HG03520 (cell line): ENCODE measurements at regions not wholly inside any gene's neighbourhood (a gene's known extent, or its start where the extent isn't known, plus 50 kb on each side); places are given as distances from the start of the nearest gene placed in this dataset.

ENCODE experiments used
- ATAC-seq: cut with Tn5 transposase; IDR thresholded peaks from one replicate; pipeline ENCODE4 v1.9.1; 2021; ENCODE audit warnings: mild to moderate bottlenecking, moderate library complexity; ENCODE audit not compliant: unreplicated experiment

DNA sequence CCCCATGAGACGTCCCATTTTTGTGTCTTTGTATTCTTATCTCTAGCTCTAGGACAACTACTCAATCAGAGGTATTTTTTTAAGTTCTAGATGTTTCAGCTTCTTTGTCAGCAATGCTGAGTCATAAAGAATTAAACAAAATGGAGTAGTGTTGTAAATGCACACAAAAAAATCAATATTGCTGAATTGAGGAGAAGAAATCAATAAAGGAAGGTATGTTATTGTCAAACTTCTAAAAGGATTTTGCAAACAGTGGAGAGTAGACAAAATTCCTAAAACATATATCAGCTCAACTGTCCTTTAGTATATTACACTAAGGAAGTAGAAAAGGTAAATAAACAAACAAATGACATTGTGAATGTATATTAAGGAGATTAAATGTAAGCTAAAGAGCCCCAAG is 726.1 kb upstream of the NRXN1 start:
- ATAC-seq, result no peak

DNA sequence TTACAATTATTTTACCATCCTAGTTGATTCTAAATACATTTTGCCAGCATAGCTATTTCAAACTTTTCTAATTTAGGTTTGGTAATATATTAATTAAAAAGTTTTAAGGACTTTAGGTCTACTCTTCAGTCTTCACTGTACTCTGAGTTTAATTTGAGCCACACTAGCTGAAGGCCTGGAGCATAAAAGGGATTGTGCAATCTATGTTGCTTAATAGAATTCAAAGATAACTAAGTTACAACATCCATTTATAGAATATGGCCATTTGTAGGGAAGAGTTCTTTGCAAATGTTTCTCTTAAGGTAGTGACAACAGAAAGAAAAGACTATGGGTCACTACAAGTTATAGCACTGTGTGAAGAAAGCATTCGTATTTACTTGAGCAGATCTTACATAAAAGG is 702.2 kb upstream of the NRXN1 start:
- no peak for ATAC-seq

DNA sequence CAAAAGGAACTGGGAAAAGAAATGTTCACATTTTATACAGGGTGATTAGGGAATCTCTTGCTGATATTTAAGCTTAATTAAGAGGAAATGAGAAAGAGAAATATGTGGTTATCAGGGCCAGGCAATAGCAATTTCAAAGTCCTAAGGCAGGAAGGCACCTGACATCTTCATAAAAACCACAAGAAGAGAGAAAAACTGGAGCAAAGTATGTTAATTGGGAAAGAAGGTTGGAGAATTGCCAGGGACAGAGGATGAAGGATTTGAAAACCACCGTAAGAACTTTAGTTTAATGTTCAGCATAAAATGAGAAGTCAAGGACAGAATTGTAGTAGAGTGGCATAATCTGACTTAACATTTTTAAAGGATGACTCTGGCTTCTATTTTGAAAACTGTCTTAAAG is 691.8 kb upstream of the NRXN1 start:
- ATAC-seq, result no peak

GRCh38 chr2:51722311-51722710 is 690.4 kb upstream of the NRXN1 start:
- no peak for ATAC-seq

- ATAC-seq, result no peak
Observed at GRCh38 chr2:51720826-51721225, 688.9 kb upstream of the NRXN1 start.

GRCh38 chr2:51718881-51719280 is 686.9 kb upstream of the NRXN1 start:
- no peak for ATAC-seq

DNA sequence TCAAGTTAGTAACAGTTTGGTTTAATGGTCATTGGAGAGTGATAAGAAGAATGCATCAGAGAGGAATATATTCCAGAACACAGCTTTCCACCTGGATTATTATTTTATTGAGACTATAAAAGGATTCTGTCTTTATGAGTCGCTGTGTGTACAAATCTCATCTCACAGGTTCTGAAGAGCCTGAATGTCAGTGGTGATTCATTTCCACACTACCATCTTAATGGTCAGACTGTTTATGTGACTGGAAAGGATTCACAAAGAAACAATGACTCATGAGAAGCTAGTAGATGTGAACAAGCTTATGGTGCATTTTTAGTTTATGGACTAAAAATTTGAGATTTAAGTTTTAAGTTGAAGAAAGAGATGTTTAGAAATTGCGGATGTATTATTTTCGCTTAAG is 685.4 kb upstream of the NRXN1 start:
- ATAC-seq, result no peak

DNA sequence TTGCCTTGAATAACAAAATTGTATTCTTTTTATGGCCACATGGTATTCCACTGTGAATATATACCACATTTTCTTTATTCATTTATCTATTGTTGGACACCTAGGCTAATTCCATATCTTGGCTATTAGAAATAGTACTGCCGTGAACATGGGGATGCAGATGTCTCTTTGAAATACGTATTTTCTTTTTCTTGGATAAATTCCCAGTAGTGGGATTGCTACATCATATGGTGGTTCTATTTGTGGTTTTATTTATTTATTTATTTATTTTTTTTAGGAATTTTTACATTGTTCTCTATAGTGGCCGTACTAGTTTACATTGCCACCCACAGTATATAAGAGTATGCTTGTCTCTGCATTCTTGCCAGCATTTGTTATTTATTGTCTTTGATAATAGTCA is 679.8 kb upstream of the NRXN1 start:
- no peak for ATAC-seq

DNA sequence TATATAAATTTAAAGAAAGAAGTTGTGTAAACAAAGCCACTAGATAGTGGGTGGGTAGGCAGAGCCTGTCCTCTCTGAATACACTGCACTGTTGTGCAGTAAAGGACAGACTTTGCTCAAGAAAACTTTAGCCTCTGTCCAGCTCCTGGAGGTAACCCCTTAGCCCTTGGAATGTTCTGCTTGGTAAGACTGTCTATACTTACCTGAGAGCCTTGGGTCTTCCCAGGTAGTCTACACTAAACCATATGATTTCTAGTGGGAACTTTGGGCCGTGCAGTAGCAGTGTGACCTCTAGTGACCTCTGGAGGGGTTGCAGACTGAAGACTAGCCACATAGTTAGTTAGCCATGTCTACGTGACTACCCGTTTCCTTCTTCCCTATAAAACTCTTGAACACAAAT is 678.3 kb upstream of the NRXN1 start:
- no peak for ATAC-seq

- ATAC-seq, result no peak
Observed at GRCh38 chr2:51707625-51708024, 675.7 kb upstream of the NRXN1 start.

- no peak for ATAC-seq
Observed at GRCh38 chr2:51706220-51706619, 674.3 kb upstream of the NRXN1 start.

DNA sequence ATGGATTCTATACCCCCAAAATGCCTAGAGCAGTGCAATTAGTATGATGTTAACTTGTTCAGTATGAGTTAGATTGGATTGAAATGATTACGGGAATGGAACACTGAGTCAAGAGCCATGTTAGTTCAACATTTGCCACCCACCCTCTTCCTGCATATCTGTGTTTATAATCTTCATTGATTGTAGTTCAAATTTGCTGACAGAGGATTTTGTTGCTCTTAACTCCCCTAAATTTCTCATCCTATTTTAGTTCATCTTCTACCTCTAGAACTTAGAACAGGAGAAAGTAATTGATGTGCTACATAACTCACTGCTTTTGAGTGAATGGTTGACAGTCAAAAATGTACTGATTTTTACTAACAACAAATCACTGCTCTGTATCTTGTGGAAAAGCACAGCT is 673.5 kb upstream of the NRXN1 start:
- no peak for ATAC-seq

DNA sequence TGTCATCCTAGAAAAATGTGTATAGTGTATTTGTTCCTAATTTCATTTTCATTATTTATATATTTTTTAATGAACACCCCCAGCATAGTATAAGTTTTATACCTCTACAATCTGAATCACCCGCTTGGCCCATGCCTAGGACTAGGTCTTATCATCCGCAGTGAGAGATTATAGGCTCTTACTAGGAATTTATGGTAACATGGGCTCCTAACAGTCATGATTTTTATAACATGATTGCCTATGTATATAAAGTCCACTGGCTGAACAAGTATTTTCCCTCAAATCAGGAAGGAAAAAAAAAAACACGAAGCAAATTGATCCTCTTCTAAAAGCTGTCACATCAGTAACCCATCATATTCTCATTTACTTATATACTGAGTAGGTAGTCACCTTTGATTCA is 666.1 kb upstream of the NRXN1 start:
- ATAC-seq, result no peak

DNA sequence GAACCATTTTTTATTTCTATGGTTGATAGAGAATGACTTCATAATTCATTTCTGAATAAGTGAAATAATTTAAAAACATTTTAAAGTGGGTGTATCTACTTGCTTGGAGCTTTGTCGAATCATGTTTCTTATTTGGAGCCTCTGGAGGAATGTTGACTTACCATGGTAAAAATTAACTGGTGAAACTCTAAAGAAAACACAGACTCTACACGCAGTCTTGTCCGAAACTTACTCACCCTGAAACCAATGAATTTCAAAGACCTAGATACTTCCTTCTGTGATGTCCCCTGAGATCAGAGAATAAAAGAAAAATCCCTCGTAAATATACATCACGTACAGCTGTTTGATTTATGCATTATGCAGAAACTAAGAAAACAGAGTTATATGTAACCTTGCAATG is 665.2 kb upstream of the NRXN1 start:
- ATAC-seq, result no peak

DNA sequence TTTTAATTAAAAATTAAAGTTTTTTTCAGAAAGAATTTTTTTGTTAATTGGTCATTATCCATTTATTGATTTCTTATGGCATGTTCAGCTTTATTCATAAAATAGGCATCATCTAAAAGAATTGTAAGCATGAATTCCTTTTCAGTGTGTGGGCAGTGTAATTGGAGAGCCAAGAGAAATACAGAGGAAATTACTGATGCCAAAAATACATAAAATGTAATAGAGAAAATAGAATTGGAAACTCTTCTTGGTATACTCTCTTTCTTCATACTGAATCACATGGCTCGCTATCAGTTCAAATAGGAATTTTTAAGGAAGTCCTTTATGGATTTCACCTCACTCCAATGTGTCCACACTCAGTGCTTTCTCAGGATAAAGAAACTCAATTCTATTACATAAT is 663.6 kb upstream of the NRXN1 start:
- no peak for ATAC-seq

DNA sequence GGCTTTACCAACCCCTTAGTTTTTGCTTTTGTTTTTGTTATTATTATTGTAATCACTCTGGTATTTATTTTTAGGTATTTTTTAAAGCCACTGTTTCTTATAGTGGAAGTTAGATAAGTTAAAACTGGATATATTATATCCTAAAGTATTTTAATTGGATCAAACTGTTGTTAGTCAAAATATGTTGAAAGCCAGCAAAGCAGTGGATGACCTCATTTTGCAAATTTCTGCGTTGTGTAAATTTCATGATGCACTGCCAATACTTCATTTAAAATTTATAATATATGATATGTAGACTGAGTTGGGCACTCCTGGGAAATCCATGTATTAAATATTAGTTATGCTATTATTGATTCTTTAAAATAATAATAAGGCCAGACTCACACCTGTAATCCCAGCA is 661.7 kb upstream of the NRXN1 start:
- no peak for ATAC-seq

- ATAC-seq, result no peak
Observed at GRCh38 chr2:51681854-51682253, 649.9 kb upstream of the NRXN1 start.

- ATAC-seq, result no peak
Observed at GRCh38 chr2:51673628-51674027, 641.7 kb upstream of the NRXN1 start.

DNA sequence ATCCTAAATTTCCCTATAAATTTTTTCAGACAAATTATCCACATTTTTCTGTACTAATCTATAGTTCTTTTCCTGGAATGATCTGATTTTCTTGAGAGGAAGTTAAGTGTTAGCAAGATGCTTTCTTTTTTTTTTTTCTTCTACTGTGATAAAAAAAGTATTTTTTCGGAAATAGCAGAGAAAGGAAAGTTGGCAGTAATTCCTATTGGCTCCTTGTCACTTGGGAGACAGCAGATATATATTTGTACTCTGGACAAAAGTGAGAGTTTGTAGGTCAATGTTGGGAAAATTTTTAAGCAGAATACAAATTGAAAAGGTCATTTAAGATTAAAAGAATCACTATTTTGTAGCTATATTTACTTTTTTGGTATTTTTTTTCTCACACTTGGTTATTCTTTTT is 635.7 kb upstream of the NRXN1 start:
- no peak for ATAC-seq

DNA sequence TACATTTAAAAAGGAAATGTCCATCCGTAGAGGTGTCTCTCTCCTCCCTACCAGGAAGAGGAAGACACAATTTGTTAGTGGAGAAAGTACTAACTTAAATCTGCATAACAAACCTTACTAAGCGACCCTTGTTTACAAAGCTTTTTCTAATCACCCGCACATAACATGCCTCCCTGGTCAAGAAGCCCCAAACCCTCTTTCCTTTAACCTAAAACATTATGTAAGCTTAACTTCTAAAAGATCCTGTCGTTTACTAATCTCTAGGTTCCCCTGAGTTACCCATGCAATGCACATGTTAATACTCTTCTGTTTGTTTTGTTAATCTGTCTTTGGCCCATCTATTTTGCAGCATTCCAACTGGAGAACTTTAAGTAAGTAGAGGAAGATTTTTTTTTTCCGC is 630.3 kb upstream of the NRXN1 start:
- no peak for ATAC-seq

GRCh38 chr2:51657849-51658248 is 625.9 kb upstream of the NRXN1 start:
- no peak for ATAC-seq

DNA sequence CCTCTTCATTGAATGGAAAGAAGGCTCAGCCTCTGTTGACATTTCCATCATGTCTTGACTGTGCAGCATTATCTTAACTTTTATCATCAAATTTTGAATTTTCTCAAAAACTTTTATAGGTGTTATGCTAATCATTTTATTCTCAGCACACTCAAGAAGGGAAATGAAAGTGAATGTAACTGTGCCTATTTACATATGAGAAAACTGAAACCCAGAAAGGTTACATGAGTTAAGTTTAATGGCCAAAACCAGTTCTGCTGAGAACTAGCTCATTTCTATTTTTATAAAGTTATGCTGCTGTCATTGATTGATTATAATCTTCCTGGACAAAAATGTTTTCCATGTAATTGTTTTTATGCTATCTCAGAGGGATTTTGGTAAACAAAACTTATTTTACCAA is 618.8 kb upstream of the NRXN1 start:
- no peak for ATAC-seq

DNA sequence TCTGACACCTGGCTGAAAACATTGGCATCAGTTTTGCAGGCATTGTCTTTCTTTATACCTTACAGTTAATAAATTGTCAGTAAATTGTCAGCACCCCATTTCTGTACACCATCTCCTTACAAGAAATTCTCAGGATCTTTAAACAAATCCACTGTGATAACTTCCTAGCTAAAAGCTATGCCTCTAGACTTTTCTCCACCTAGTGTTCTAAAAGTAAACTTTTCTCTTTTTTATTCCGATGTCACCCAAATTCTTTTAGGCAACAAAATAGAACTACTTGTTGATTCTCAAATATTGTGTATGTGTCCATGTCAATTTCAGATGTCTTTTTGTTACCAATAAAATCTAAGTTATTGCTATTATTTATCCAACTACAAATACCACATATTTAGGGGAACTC is 617.4 kb upstream of the NRXN1 start:
- ATAC-seq, result no peak

GRCh38 chr2:51638811-51639210 is 606.9 kb upstream of the NRXN1 start:
- no peak for ATAC-seq
